OCI-LY1 (cell line): ENCODE measurements at regions not wholly inside any gene's neighbourhood (a gene's known extent, or its start where the extent isn't known, plus 50 kb on each side); places are given as distances from the start of the nearest gene placed in this dataset.

Experiments used
- EZH2 ChIP-seq: fragments of 200-600 bp; sonication (generic), shearing (Covaris generic); IDR thresholded peaks from 2 replicates; pipeline ENCODE4 v1.8.0; 2017; ENCODE audit warnings: borderline replicate concordance, mixed run types, mild to moderate bottlenecking, antibody characterized with exemption, low read length, moderate library complexity, mixed read lengths
- TF ChIP-seq, protein P1 (sequence below): fragments of 200-600 bp; sonication (generic), shearing (Covaris generic); IDR thresholded peaks from 2 replicates; pipeline ENCODE4 v1.5.1; 2017; ENCODE audit warnings: mild to moderate bottlenecking, antibody characterized with exemption, low read length, moderate library complexity, mixed read lengths

DNA sequence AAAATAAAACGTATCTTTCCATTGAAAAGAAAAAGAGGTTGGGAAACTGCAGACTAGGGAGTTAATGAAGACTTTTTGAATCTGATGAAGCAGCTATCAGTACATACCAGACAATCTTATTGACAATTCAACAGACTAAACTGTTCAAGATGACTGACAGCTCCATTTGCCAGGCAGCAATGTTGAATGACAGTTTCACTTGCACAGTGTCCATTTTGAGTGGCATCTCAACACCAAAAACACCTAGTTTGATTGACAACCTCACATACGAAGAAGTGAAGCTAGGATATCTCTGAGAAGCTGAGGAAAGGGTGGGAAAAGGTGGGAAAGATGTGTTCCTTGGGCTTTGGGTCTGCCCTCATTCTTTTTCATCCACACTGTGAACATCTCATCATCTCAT lies 315.0 kb upstream of the SYT4 start:
- TF ChIP-seq, protein P1, sequence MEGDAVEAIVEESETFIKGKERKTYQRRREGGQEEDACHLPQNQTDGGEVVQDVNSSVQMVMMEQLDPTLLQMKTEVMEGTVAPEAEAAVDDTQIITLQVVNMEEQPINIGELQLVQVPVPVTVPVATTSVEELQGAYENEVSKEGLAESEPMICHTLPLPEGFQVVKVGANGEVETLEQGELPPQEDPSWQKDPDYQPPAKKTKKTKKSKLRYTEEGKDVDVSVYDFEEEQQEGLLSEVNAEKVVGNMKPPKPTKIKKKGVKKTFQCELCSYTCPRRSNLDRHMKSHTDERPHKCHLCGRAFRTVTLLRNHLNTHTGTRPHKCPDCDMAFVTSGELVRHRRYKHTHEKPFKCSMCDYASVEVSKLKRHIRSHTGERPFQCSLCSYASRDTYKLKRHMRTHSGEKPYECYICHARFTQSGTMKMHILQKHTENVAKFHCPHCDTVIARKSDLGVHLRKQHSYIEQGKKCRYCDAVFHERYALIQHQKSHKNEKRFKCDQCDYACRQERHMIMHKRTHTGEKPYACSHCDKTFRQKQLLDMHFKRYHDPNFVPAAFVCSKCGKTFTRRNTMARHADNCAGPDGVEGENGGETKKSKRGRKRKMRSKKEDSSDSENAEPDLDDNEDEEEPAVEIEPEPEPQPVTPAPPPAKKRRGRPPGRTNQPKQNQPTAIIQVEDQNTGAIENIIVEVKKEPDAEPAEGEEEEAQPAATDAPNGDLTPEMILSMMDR: no peak
- TF ChIP-seq EZH2: no peak
